MCF 10A (cell line): ENCODE measurements at regions not wholly inside any gene's neighbourhood (a gene's known extent, or its start where the extent isn't known, plus 50 kb on each side); places are given as distances from the start of the nearest gene placed in this dataset.

Source experiments
- BruUV-seq: library from RNA; stranded (reverse); fragments of 400-500 nt; replicated peaks from 2 replicates; lab custom pipeline; 2021; lab: Mats Ljungman, UMichigan
- CTCF ChIA-PET: fragments of 300-600 bp; sonication (Branson Sonifier 250); formaldehyde crosslinking; extraction: SDS; loops from one replicate; lab custom pipeline; 2021; ENCODE audit warnings: antibody characterized with exemption, inconsistent platforms; lab: Yijun Ruan, JAX
- POLR2A ChIA-PET: fragments of 300-600, 350-650 bp; sonication (Branson Sonifier 250); formaldehyde crosslinking; extraction: SDS; loops from one replicate; lab custom pipeline; 2020; ENCODE audit warnings: antibody characterized with exemption, inconsistent platforms; lab: Yijun Ruan, JAX
- DNase-seq: peaks from one replicate; pipeline ENCODE4 v3.0.0-alpha.2; 2018; ENCODE audit not compliant: unreplicated experiment
- H3K27ac Mint-ChIP-seq: one replicate; pipeline ENCODE4 v1.8.0; 2022; ENCODE audit warnings: mild to moderate bottlenecking, low read depth, mixed read lengths; ENCODE audit not compliant: unreplicated experiment
- H3K27me3 Mint-ChIP-seq: one replicate; pipeline ENCODE4 v1.8.0; 2022; ENCODE audit warnings: mixed read lengths; ENCODE audit not compliant: insufficient read depth, unreplicated experiment
- H3K36me3 Mint-ChIP-seq: one replicate; pipeline ENCODE4 v1.8.0; 2022; ENCODE audit warnings: mild to moderate bottlenecking, moderate library complexity, mixed read lengths; ENCODE audit not compliant: insufficient read depth, unreplicated experiment
- H3K4me1 Mint-ChIP-seq: one replicate; pipeline ENCODE4 v1.8.0; 2022; ENCODE audit warnings: mixed read lengths; ENCODE audit not compliant: insufficient read depth, unreplicated experiment
- H3K4me3 Mint-ChIP-seq: one replicate; pipeline ENCODE4 v1.8.0; 2022; ENCODE audit warnings: mild to moderate bottlenecking, moderate library complexity, mixed read lengths; ENCODE audit not compliant: unreplicated experiment
- H3K9me3 Mint-ChIP-seq: one replicate; pipeline ENCODE4 v1.8.0; 2022; ENCODE audit warnings: mixed read lengths; ENCODE audit not compliant: unreplicated experiment
- intact Hi-C: fragments of 100-400 bp; cut with micrococcal nuclease; formaldehyde crosslinking; loops from 2 replicates; pipeline ENCODE4 v1.14.1; 2022
- TF ChIP-seq, protein P1 (sequence below): fragments of 200-600 bp; IDR thresholded peaks from one replicate; pipeline ENCODE4 v1.8.0; 2022; ENCODE audit warnings: antibody characterized with exemption, mild to moderate bottlenecking; ENCODE audit not compliant: unreplicated experiment

DNA sequence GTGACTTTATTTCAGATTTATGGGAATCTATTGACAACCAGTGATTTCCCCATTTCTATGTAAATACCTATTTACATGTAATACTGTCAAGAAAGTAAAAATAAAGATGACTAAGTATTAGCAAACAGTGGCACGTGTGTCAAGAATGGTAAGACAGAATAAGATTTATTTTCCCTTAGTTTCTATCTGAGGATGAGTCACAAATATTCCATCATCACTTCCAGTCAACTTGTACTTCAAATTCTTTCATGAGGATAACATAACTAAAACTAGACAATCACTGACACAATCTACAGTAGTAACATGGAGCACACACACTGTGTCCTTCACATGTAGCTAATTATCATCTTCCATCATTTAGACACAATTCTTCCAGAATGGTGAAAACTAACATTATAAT is 625.3 kb upstream of the PCDH7 start:
- CTCF ChIA-PET: no interaction called here
- Mint-ChIP-seq H3K4me1 (peaks cover 5% of the 10 kb centered on the region), H3K27ac (no peak overlapping the region), H3K36me3 (no peaks in the 10 kb centered on the region), H3K27me3 (no peaks in the 10 kb centered on the region), H3K9me3 (peaks cover 2% of the 10 kb centered on the region), H3K4me3 (no peak overlapping the region)
- TF ChIP-seq, protein P1, sequence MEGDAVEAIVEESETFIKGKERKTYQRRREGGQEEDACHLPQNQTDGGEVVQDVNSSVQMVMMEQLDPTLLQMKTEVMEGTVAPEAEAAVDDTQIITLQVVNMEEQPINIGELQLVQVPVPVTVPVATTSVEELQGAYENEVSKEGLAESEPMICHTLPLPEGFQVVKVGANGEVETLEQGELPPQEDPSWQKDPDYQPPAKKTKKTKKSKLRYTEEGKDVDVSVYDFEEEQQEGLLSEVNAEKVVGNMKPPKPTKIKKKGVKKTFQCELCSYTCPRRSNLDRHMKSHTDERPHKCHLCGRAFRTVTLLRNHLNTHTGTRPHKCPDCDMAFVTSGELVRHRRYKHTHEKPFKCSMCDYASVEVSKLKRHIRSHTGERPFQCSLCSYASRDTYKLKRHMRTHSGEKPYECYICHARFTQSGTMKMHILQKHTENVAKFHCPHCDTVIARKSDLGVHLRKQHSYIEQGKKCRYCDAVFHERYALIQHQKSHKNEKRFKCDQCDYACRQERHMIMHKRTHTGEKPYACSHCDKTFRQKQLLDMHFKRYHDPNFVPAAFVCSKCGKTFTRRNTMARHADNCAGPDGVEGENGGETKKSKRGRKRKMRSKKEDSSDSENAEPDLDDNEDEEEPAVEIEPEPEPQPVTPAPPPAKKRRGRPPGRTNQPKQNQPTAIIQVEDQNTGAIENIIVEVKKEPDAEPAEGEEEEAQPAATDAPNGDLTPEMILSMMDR: no peak
- peak; percentile 51 for DNase-seq
- intact Hi-C loops: loop anchor here (5.0 kb wide), 1 partner anchor 112 kb away; no protein-coding TSS in a partner anchor
- POLR2A ChIA-PET: interaction anchor here (0.9 kb wide), 1 partner anchor 91 kb away, joined by 3 read pairs; no protein-coding TSS in a partner anchor
- no TSS peak for BruUV-seq

DNA sequence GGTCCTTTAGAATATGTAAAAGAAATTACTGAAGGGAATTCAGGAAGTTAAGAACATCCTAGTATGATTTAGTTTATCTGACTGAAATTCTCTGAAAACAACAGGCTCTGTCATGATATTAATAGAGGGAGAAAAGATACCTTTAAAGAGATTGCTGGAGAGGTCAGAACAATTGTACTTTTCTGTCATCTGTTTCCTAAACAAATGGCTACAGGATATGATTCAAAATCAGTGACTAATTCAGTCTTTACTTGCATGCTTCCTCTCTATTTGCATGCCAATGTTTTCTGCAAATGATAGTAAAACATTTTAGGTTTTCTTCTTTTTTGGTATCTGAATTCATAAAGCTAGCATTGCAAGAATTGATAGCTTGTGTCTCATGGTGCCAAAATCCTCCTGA is 616.7 kb upstream of the PCDH7 start:
- Mint-ChIP-seq H3K4me1 (peaks cover 9% of the 10 kb centered on the region), H3K36me3 (no peaks in the 10 kb centered on the region), H3K27ac (no peak overlapping the region), H3K4me3 (no peak overlapping the region), H3K9me3 (peaks cover 13% of the 10 kb centered on the region), H3K27me3 (no peaks in the 10 kb centered on the region)
- peak; percentile 28 for DNase-seq
- POLR2A ChIA-PET: no interaction called here
- no TSS peak for BruUV-seq
- TF ChIP-seq, protein P1: no peak
- CTCF ChIA-PET: no interaction called here
- intact Hi-C loops: no loop called here

DNA sequence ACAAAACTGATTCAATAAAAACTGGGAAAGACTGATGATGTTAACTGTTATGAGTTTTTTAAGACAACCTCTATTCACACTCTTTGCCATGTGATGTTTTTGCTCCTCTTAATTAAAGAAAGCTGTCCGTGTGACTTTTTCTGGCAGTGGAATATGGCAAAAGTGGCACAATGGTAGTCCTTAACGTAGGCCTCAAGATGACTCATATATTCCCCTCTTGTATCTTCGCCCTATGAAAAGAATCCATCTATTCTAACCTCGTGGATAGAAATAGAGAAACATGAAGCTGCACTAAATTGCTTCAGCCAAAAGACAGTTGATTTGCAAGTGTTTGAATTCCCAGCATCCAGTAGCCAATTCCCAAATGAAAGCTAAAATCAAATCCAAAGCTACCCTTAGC is 603.8 kb upstream of the PCDH7 start:
- H3K9me3 Mint-ChIP-seq: peaks cover 7% of the 10 kb centered on the region
- DNase-seq: no peak
- no peak overlapping the region for H3K27ac Mint-ChIP-seq
- POLR2A ChIA-PET: no interaction called here
- H3K36me3 Mint-ChIP-seq: no peaks in the 10 kb centered on the region
- H3K4me1 Mint-ChIP-seq: no peaks in the 10 kb centered on the region
- TF ChIP-seq, protein P1: no peak
- H3K4me3 Mint-ChIP-seq: no peak overlapping the region
- no peaks in the 10 kb centered on the region for H3K27me3 Mint-ChIP-seq
- intact Hi-C loops: no loop called here
- BruUV-seq: no TSS peak
- CTCF ChIA-PET: interaction anchor here (0.6 kb wide), 2 partner anchors 145 to 1364 kb away, joined by 3 read pairs; no protein-coding TSS in a partner anchor

DNA sequence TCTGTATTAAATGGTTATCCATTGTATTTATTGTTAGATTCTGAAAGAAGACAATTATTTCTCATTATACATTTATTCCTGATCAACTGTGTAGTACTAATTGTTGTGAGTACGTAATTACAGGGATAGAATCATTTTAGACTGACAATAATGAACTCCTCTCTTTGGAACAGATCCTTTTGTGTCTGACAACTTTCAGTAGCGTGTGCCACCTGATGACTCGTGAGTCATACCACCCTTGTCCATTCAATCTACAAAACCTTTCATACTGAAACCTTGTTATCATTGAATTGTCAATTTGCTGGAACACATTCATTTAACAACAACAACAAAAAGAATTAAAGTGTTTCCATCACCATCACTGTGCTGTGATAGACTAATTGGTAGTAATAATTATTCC is 602.7 kb upstream of the PCDH7 start:
- H3K9me3 Mint-ChIP-seq: peaks cover 6% of the 10 kb centered on the region
- no peak overlapping the region for H3K4me3 Mint-ChIP-seq
- ChIA-PET POLR2A (no interaction called here), CTCF (no interaction called here)
- no TSS peak for BruUV-seq
- H3K4me1 Mint-ChIP-seq: no peaks in the 10 kb centered on the region
- TF ChIP-seq, protein P1: no peak
- intact Hi-C loops: no loop called here
- H3K36me3 Mint-ChIP-seq: no peaks in the 10 kb centered on the region
- H3K27me3 Mint-ChIP-seq: no peaks in the 10 kb centered on the region
- H3K27ac Mint-ChIP-seq: no peak overlapping the region
- DNase-seq: no peak
